MCF 10A (cell line): ENCODE measurements at regions not wholly inside any gene's neighbourhood (a gene's known extent, or its start where the extent isn't known, plus 50 kb on each side); places are given as distances from the start of the nearest gene placed in this dataset.
"Not testable (repeated sequence)": the region's sequence is repeated elsewhere in the genome, so short reads cannot be mapped to it uniquely, and the experiment has no call there.

ENCODE experiments used
- BruUV-seq: library from RNA; stranded (reverse); fragments of 400-500 nt; replicated peaks from 2 replicates; lab custom pipeline; 2021; lab: Mats Ljungman, UMichigan
- CTCF ChIA-PET: fragments of 300-600 bp; sonication (Branson Sonifier 250); formaldehyde crosslinking; extraction: SDS; loops from one replicate; lab custom pipeline; 2021; ENCODE audit warnings: antibody characterized with exemption, inconsistent platforms; lab: Yijun Ruan, JAX
- POLR2A ChIA-PET: fragments of 300-600, 350-650 bp; sonication (Branson Sonifier 250); formaldehyde crosslinking; extraction: SDS; loops from one replicate; lab custom pipeline; 2020; ENCODE audit warnings: antibody characterized with exemption, inconsistent platforms; lab: Yijun Ruan, JAX
- DNase-seq: peaks from one replicate; pipeline ENCODE4 v3.0.0-alpha.2; 2018; ENCODE audit not compliant: unreplicated experiment
- H3K27ac Mint-ChIP-seq: one replicate; pipeline ENCODE4 v1.8.0; 2022; ENCODE audit warnings: mild to moderate bottlenecking, low read depth, mixed read lengths; ENCODE audit not compliant: unreplicated experiment
- H3K27me3 Mint-ChIP-seq: one replicate; pipeline ENCODE4 v1.8.0; 2022; ENCODE audit warnings: mixed read lengths; ENCODE audit not compliant: insufficient read depth, unreplicated experiment
- H3K36me3 Mint-ChIP-seq: one replicate; pipeline ENCODE4 v1.8.0; 2022; ENCODE audit warnings: mild to moderate bottlenecking, moderate library complexity, mixed read lengths; ENCODE audit not compliant: insufficient read depth, unreplicated experiment
- H3K4me1 Mint-ChIP-seq: one replicate; pipeline ENCODE4 v1.8.0; 2022; ENCODE audit warnings: mixed read lengths; ENCODE audit not compliant: insufficient read depth, unreplicated experiment
- H3K4me3 Mint-ChIP-seq: one replicate; pipeline ENCODE4 v1.8.0; 2022; ENCODE audit warnings: mild to moderate bottlenecking, moderate library complexity, mixed read lengths; ENCODE audit not compliant: unreplicated experiment
- H3K9me3 Mint-ChIP-seq: one replicate; pipeline ENCODE4 v1.8.0; 2022; ENCODE audit warnings: mixed read lengths; ENCODE audit not compliant: unreplicated experiment
- CTCF ChIP-seq: fragments of 200-600 bp; IDR thresholded peaks from one replicate; pipeline ENCODE4 v1.8.0; 2022; ENCODE audit warnings: antibody characterized with exemption, mild to moderate bottlenecking; ENCODE audit not compliant: unreplicated experiment
- intact Hi-C: fragments of 100-400 bp; cut with micrococcal nuclease; formaldehyde crosslinking; loops from 2 replicates; pipeline ENCODE4 v1.14.1; 2022

GRCh38 chr14:106340658-106341057, 814.3 kb downstream of the TMEM121 start:
- intact Hi-C loops, H3K4me1 Mint-ChIP-seq, BruUV-seq, CTCF ChIA-PET, H3K27ac Mint-ChIP-seq, DNase-seq, POLR2A ChIA-PET, H3K4me3 Mint-ChIP-seq, H3K36me3 Mint-ChIP-seq, H3K9me3 Mint-ChIP-seq: not testable (repeated sequence)
- H3K27me3 Mint-ChIP-seq: peaks cover 60% of the 10 kb centered on the region

- POLR2A ChIA-PET, H3K36me3 Mint-ChIP-seq, H3K4me1 Mint-ChIP-seq, BruUV-seq, H3K9me3 Mint-ChIP-seq, intact Hi-C loops, DNase-seq, H3K4me3 Mint-ChIP-seq, CTCF ChIA-PET, H3K27ac Mint-ChIP-seq: not testable (repeated sequence)
- H3K27me3 Mint-ChIP-seq: peaks cover 65% of the 10 kb centered on the region
Measured at GRCh38 chr14:106341161-106341560, 814.8 kb downstream of the TMEM121 start.

DNA sequence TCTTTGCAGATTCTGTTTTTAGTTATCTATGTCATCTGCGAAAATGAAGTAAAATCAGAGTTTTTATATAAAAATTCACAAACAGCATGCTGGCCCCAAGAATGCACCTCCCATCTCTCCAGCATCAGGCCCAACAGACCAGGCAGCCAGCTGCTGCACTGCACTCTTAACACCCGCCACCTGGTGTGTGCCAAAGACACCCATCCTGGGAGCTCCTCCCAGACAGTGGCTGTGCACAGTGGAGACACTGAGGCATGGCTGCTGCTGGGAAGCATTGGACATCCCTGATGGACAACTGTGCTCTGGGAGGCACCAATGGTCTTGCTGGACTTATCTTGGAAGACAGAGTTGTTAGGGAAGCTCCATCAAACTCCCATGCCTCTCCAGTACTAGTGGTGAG, 817.2 kb downstream of the TMEM121 start:
- POLR2A ChIA-PET: no interaction called here
- intact Hi-C loops: no loop called here
- no peaks in the 10 kb centered on the region for H3K9me3 Mint-ChIP-seq
- H3K4me3 Mint-ChIP-seq: no peak overlapping the region
- no TSS peak for BruUV-seq
- H3K27ac Mint-ChIP-seq: no peak overlapping the region
- CTCF ChIA-PET: interaction anchor here (1.0 kb wide), 1 partner anchor 74 kb away, joined by 3 read pairs; no protein-coding TSS in a partner anchor
- no peaks in the 10 kb centered on the region for H3K4me1 Mint-ChIP-seq
- no peak for DNase-seq
- no peaks in the 10 kb centered on the region for H3K36me3 Mint-ChIP-seq
- TF ChIP-seq CTCF: no peak
- H3K27me3 Mint-ChIP-seq: peaks cover 90% of the 10 kb centered on the region

DNA sequence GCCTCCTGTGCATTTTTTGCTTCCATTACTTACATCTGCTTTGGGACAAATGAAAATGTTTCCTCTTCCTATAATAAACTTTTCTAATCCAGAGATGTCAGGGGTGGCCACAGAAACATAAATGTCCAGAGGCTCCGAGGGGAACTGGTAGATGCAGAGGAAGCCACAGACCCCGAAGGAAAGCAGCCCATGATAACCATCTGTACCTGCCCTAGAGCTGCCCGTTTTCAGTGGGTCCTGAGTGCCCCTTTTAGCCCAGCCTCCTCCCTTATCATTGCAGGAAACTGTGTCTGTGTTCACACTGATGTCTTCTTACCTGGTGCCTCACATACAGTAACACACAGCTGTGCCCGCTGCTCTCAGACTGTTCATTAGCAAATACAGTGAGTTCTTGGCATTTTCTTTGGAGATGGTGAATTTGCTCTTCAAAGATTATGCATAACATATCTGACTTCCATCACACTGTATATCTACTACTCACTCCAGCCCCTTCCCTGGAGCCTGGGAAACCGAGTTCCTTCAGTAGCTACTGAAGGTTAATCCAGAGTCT, 817.8 kb downstream of the TMEM121 start:
- H3K4me1 Mint-ChIP-seq, H3K36me3 Mint-ChIP-seq, H3K9me3 Mint-ChIP-seq, H3K27ac Mint-ChIP-seq, POLR2A ChIA-PET, intact Hi-C loops, DNase-seq, H3K4me3 Mint-ChIP-seq, BruUV-seq: not testable (repeated sequence)
- CTCF ChIA-PET: interaction anchor here (1.0 kb wide), 1 partner anchor 73 kb away, joined by 3 read pairs; no protein-coding TSS in a partner anchor
- peaks cover 95% of the 10 kb centered on the region for H3K27me3 Mint-ChIP-seq

DNA sequence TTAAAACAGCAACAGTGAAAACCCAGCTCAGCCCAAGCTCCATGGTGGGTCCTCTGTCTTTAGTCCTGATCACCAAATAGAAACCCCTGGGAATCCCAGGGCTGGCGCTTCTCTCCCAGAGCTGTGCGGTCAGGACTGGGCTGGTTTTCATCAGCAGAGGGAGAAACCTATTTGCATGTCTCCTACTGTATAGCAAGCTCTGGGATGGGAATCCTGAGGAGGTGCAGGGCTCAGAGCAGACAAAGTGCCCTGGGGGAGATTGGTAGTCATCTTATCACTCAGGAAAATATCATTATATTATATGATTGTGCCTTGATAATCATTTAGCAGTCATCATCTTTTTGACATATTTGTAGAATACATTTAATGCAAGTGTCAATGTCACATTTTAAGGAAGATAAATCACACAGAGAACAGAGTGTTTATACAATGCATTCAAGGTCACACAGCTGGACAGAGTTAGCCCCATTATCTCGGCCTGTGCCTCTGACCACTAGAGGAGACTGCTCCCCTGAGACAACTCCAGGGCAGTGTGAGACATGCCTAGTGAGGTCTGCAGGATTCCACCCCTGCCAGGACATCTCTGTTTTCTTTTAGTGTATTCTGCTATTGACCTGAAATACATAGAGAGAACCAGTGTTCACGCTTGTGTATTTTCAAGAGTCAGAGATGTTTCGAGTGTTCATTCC, 818.6 kb downstream of the TMEM121 start:
- DNase-seq, POLR2A ChIA-PET, CTCF ChIA-PET, H3K27ac Mint-ChIP-seq, H3K9me3 Mint-ChIP-seq, intact Hi-C loops, H3K36me3 Mint-ChIP-seq, H3K4me1 Mint-ChIP-seq, H3K4me3 Mint-ChIP-seq, BruUV-seq: not testable (repeated sequence)
- peaks cover 91% of the 10 kb centered on the region for H3K27me3 Mint-ChIP-seq

- H3K36me3 Mint-ChIP-seq: no peaks in the 10 kb centered on the region
- no peaks in the 10 kb centered on the region for H3K9me3 Mint-ChIP-seq
- ChIA-PET CTCF (interaction anchor here (0.6 to 1.5 kb wide), 4 partner anchors 26 to 400 kb away, joined by 3 read pairs; no protein-coding TSS in a partner anchor), POLR2A (no interaction called here)
- H3K4me1 Mint-ChIP-seq: no peaks in the 10 kb centered on the region
- no peak overlapping the region for H3K27ac Mint-ChIP-seq
- no TSS peak for BruUV-seq
- peaks cover 85% of the 10 kb centered on the region for H3K27me3 Mint-ChIP-seq
- no peak for TF ChIP-seq CTCF
- no peak overlapping the region for H3K4me3 Mint-ChIP-seq
- no peak for DNase-seq
- intact Hi-C loops: no loop called here
Measured at GRCh38 chr14:106346084-106346483, 819.7 kb downstream of the TMEM121 start.
